HG02763 (cell line): ENCODE measurements at regions not wholly inside any gene's neighbourhood (a gene's known extent, or its start where the extent isn't known, plus 50 kb on each side); places are given as distances from the start of the nearest gene placed in this dataset.

Experiments used
- ATAC-seq: cut with Tn5 transposase; IDR thresholded peaks from one replicate; pipeline ENCODE4 v1.9.1; 2021; ENCODE audit warnings: mild to moderate bottlenecking, moderate library complexity; ENCODE audit not compliant: unreplicated experiment

- ATAC-seq = no peak
Measured at GRCh38 chr3:59698091-59698490, 648.3 kb upstream of the CFAP20DC start.

DNA sequence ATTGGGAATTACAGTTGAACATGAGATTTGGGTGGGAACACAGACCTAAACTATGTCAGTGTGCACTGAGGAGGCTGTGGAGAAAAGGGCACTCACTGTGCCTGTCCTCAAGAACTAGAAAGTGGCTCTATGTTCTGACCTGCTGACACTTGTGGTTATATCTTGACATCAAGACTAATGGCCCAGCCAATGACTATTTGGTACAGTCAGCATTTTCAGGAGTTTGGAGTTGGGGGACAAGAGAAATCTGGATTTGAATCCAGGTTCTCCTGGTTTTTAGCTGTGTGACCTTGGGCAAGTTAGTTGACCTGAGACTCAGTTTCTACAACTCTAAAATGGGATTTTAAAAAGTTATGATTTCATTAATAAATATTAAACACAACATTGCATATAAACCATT is 647.0 kb upstream of the CFAP20DC start:
- ATAC-seq = no peak

GRCh38 chr3:59695860-59696259 is 646.0 kb upstream of the CFAP20DC start:
- ATAC-seq = no peak

DNA sequence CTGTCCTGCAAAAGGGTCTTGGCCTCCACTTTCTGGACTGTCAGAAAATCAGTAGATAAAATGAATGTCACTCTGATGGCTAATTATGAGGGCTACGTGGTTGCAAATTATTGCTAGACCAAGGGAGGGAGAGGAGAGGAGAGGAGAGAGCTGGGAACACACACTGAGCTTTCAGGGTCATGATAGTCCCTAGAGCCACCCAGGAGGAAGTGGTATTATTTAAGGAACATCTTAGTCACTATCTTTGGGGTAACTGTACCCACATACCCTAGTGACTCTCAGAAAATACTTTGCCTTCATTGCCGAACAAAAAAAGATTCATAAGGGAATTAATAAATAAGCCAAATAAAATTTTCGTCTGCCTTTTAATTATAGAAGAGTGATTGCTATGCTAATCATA is 642.3 kb upstream of the CFAP20DC start:
- no peak for ATAC-seq

DNA sequence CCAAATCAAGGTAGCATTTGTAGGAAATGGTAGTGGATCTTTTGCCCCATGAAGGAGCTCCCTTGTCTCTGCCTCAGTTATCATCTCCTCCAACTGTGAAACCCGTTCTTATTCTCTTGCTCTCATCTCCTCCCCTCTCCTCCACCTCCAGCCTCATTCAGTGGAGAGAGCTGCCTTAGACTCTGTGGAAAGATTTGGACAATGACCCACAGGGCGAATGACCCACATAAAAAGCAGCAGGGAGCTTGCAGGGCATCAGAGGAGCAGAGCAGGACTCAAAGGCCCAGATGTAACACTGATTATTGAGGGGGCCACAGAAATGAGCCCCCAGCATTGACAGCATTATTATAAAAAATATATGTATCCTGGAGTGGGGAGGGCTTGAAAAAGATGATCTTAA is 641.1 kb upstream of the CFAP20DC start:
- no peak for ATAC-seq

DNA sequence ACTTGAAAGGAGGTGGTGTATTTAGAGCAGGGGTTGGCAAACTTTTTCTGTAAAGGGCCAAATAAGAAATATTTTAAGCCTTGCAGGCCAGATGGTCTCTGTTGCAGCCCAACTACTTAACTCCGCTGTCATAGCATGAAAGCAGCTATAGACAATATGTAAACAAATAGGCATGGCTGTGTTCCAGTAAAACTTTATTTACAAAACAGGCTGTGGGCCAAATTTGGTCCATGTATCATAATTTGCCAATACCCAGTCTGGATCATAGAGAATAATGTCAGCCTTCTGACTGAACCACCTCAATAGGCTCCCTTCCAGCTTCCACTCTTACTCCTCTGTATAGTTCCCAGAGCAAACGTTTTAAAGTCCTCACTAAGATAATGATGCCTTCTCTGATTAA is 638.8 kb upstream of the CFAP20DC start:
- ATAC-seq = no peak

DNA sequence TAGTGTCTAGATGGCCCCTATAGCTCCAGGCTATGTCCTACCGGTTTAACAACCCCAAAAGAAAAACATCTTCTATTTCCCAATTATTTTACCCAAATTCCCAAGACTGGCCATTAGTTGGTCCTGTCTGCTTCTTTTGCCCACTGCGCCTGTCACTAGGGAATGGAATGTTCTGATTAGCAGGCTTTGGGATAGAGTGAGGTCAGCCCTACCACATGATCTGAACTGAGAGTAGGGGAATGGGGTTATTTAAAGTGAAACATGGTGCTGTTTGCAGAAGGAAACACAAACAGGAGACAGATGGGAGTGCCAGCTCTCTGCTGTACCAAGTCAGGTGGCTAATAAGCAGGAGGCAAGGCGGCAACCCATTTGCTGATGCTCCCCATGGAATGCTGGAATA is 635.6 kb upstream of the CFAP20DC start:
- ATAC-seq = no peak

DNA sequence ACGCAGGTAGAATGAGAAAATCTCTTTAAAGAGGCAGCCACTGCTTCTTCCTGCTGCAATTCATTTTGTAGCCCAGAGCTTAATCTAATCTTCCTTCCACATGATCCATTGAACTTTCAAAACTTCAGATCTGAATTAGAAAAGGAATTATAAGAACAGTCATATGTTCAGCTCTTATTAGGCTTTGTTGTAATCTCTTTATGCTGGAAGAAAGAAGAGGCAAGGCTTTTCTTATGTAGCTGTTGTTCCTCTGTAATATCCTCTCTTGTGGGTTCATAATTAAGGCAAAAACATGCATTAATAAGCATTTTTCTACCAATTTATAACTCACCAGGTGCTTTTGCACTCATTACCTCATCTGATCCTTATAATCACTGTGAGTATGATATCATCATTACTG is 634.9 kb upstream of the CFAP20DC start:
- no peak for ATAC-seq

- no peak for ATAC-seq
Measured at GRCh38 chr3:59680919-59681318, 631.1 kb upstream of the CFAP20DC start.

DNA sequence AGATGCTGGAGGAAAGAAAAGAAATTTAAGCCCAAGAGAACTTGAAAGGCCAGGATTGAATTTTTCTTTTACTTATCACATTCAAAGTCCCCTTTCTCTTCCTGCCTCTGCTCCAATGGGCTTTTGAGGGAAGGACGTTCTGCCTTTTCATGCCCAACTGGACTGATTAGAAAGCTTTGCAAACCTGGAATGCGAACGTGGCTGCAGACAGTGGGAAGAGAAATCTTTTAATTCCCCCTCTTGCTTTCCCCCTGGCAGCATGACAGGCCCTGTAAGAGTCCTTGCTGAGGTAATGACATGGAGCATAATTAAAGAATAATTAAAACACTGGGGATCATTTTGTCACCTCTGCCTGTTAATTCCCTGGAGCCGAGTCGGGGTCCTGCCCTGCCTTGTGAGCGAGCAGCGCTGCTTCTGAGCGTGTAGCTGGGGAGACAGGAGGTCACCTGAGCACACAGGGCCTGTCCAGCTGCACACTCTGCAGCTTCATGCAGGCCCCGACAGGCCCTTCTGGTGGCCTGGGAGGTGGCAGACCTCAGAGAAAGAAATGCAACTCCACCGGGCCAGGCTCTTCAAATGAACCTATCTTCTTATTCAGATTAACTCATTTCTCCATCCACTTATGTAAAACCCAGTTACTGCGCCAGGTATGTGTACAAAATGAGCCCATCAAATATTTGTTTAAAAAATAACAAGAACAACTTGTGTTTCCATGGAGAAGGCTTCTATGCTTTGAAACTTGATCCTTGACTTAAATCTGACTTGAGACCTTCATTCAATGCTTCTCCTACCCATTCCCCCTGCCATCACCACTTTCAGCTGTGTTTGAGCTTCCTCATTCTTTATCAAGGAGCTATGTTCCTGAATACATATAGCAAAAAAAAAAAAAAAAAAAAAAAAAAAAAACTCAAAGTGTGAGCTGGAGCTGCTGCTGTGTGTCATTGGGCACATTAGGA is 628.2 kb upstream of the CFAP20DC start:
- ATAC-seq = no peak

DNA sequence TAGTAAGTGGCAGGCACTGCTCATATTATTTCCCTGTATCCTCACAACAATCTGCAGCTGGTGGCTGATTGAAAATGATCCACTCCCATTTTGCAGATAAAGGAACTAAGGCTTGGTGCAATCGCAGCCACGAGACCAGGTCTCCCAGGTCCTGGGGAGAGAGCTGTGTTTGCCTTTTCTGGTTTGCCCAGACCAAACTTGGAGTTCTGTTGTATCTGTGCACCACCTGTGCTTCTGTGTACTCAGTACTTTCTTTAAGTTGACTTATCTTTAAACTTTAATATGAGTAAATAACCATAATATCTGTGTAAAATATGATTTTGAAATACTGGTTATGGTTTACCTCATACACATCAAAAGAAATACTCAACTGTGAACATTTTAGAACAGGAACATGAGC is 625.7 kb upstream of the CFAP20DC start:
- ATAC-seq = no peak

GRCh38 chr3:59663076-59663850 is 613.4 kb upstream of the CFAP20DC start:
- ATAC-seq = no peak

GRCh38 chr3:59660852-59661625 is 611.2 kb upstream of the CFAP20DC start:
- no peak for ATAC-seq

DNA sequence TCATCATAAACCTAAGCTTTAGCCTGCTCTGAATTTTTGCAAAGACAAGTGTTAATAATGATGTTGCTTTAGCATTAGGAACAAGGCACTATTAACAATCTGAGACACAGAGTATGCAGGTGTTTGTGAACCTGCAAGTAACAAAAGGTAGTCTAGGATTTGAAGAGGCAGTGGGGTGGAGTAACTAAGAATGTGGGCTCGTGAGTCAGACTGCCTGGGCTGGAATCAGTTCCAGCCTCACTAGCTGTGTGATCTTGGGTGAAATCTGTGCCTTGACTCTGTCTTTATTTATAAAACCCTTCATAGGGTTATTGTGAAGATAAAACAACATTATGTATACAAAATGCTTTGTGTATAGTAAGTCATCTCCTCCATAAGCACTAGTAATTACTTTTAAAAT is 610.6 kb upstream of the CFAP20DC start:
- ATAC-seq = no peak

- no peak for ATAC-seq
Measured at GRCh38 chr3:59659755-59660154, 609.9 kb upstream of the CFAP20DC start.

- no peak for ATAC-seq
Measured at GRCh38 chr3:59658866-59659265, 609.0 kb upstream of the CFAP20DC start.

GRCh38 chr3:59658274-59658673 is 608.4 kb upstream of the CFAP20DC start:
- ATAC-seq = no peak

DNA sequence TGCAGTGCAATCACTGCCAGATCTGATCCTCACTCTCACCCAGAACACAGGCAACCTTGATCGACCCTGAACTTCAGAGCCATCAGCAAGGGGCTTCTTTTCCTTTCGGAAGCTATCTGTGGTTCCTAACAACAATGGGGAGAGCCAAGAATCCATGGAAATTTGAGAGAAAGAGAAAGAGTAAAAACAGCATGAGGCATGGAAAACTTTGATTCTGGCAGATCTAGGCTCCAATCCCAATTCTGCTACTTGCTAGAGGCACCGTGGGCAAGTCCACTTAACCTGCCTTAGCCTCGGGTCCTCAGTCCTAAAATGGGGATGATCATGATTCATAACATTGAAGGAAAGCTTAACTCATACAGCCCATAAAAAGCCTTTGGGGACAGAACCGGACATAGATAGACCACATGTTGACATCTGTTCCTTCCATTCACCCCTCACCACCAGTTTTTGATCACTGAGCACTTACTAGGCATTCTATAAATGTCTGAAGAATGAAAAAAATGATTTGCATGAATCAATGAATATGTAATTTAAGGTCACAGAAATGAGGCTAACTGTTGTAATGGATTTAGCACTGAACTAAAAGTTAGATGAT is 605.7 kb upstream of the CFAP20DC start:
- no peak for ATAC-seq

DNA sequence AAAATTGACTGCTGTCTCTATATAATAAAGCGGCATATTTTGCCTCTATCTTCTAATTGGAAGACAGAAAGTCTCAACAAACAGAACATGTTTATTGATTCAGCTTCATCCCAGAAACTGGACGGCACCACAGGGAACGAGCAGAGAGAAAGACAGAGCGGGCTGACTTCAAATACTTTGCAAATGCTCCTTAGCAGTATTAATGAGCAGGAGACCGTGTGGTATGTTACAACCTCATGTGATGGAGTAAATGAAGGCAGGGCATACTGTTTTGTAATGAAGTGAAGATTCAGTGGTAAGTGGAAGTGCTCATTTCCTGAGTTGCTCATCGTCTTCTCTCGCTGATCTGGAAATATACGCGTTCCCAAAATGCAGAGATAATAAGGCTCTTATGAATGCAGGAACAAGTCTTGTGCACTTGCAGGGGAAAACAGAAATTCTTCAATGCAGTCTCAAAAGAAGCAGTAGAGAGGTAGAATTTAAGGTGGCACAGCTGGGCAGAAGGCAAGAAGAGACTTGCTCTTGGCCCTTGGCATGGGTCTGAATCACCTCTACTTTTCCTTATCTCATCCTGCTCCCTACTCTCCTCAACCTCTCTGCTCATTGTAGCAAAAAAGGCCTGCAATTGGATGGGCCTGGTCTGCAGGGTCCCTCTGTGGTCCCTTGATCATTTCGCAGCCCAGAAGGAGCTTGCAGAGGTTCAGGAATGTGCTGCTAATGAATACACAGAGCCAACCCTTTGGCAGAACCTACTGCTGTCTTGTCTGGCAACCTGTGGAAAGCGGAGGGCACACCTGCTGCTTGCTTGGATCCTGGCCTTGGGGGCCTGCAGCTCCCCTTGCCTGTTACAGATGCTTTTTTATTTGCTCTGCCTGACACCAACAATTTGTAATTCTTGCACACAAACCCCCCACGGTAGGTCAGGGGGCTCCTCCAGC is 604.9 kb upstream of the CFAP20DC start:
- ATAC-seq = no peak

DNA sequence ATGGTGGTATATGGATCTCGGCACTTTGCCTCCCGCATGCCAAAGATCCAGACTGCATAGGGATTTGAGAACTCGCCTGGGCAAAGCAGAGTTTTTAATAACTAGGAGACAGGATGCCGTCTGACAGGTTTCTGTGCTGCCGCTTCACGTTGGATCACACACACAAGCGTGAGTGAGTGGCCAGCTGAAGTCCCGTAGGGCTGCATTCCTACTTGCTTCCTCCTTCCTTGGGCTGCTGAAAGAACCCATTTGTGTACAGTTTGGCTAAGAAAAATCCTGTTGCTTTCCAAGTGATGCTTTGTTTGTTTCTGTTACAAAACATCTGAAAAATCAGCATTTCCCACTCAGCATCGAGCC is 604.3 kb upstream of the CFAP20DC start:
- ATAC-seq = no peak
